GM23338 (cell line): ENCODE measurements at regions not wholly inside any gene's neighbourhood (a gene's known extent, or its start where the extent isn't known, plus 50 kb on each side); places are given as distances from the start of the nearest gene placed in this dataset.

ENCODE experiments used
- CREB1 ChIP-seq: fragments of 250-450 bp; sonication (Bioruptor Pico); IDR thresholded peaks from 2 replicates; pipeline ENCODE4 v1.5.0; 2020; ENCODE audit warnings: low read depth, mild to moderate bottlenecking, moderate library complexity
- EZH2 ChIP-seq: fragments of 200-600 bp; sonication (generic); IDR thresholded peaks from one replicate; pipeline ENCODE4 v1.8.0; 2017; ENCODE audit warnings: antibody characterized with exemption, mild to moderate bottlenecking, low read depth; ENCODE audit not compliant: unreplicated experiment
- JUNB ChIP-seq: IDR thresholded peaks from one replicate; pipeline ENCODE4 v1.6.1; 2016; ENCODE audit warnings: antibody characterized with exemption; ENCODE audit not compliant: unreplicated experiment
- NANOG ChIP-seq: IDR thresholded peaks from 2 replicates; pipeline ENCODE4 v1.6.1; 2016; ENCODE audit warnings: antibody characterized with exemption, borderline replicate concordance
- POLR2AphosphoS5 ChIP-seq: IDR thresholded peaks from 2 replicates; pipeline ENCODE4 v1.6.1; 2016; ENCODE audit warnings: antibody characterized with exemption, low read depth
- REST ChIP-seq: IDR thresholded peaks from one replicate; pipeline ENCODE4 v1.6.1; 2018; ENCODE audit warnings: antibody characterized with exemption; ENCODE audit not compliant: unreplicated experiment
- ZNF331 ChIP-seq: fragments of 250-450 bp; sonication (Bioruptor Pico); IDR thresholded peaks from 2 replicates; pipeline ENCODE4 v1.5.0; 2020; ENCODE audit warnings: low read depth, mild to moderate bottlenecking, moderate library complexity
- TF ChIP-seq, protein P1 (sequence below), 2 experiments: fragments of 200-600 bp in 1 of 2; sonication (generic) in 1 of 2; conservative IDR thresholded peaks; 2 replicates each; pipeline versions ENCODE4 v1.5.1 to v1.6.1; 2016 to 2017; ENCODE audit warnings: antibody characterized with exemption in 2 of 2, low read depth in 2 of 2, mild to moderate bottlenecking in 2 of 2, moderate library complexity in 1 of 2

GRCh38 chr9:78507037-78507436, 210.1 kb downstream of the PSAT1 start:
- TF ChIP-seq, protein P1, sequence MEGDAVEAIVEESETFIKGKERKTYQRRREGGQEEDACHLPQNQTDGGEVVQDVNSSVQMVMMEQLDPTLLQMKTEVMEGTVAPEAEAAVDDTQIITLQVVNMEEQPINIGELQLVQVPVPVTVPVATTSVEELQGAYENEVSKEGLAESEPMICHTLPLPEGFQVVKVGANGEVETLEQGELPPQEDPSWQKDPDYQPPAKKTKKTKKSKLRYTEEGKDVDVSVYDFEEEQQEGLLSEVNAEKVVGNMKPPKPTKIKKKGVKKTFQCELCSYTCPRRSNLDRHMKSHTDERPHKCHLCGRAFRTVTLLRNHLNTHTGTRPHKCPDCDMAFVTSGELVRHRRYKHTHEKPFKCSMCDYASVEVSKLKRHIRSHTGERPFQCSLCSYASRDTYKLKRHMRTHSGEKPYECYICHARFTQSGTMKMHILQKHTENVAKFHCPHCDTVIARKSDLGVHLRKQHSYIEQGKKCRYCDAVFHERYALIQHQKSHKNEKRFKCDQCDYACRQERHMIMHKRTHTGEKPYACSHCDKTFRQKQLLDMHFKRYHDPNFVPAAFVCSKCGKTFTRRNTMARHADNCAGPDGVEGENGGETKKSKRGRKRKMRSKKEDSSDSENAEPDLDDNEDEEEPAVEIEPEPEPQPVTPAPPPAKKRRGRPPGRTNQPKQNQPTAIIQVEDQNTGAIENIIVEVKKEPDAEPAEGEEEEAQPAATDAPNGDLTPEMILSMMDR (conservative IDR thresholded peaks at IDR 0.05; ENCODE audit: low read depth in 2 of 2), result no peak
- TF ChIP-seq REST, result no peak
- TF ChIP-seq POLR2AphosphoS5, result no peak
- no peak for TF ChIP-seq EZH2
- no peak for TF ChIP-seq NANOG
- TF ChIP-seq CREB1 (CRISPR knock-in tag), result no peak
- no peak for TF ChIP-seq JUNB
- TF ChIP-seq ZNF331, result no peak
